ENCODE measurements at regions not wholly inside any gene's neighbourhood (a gene's known extent, or its start where the extent isn't known, plus 50 kb on each side); places are given as distances from the start of the nearest gene placed in this dataset.
"Not testable (repeated sequence)": the region's sequence is repeated elsewhere in the genome, so short reads cannot be mapped to it uniquely, and the experiment has no call there.

DNA sequence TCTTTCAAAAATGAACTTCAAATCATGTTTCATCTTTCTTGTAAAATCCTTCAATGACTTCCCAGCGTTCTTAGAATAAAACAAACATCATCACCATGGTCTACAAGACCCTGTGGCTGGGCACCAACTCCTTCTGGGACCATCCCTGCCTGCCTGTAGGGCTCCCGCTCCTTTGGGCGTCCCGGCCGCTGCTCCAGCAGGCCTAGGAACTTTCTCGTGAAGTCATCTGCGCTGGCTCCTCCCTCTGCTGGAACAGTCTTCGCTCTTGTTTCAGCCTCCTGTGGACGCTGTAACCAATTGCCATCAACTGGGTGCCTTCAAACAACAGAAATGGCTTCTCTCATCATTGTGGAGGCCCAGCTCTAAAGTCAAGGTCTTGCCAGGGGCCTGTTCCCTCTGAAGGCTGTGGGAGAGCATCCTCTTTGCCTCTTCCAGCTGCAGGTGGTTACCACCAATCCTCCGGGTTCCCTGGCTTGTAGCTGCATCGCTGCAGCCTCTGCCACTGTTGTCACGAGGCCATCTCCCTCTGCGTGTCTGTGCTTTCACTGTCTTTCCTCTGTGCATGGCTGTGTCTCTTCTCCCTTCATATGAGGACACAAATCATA is 185.5 kb upstream of the SDK2 start:
- no peak overlapping the region for H3K27ac ChIP-seq
- DNase-seq (ENCODE audit: low read depth, low spot score), result no peak

- H3K27ac ChIP-seq, result no peak overlapping the region
- no peak for DNase-seq (ENCODE audit: low read depth, low spot score)
Measured at GRCh38 chr17:73831699-73832098, 187.5 kb upstream of the SDK2 start.

DNA sequence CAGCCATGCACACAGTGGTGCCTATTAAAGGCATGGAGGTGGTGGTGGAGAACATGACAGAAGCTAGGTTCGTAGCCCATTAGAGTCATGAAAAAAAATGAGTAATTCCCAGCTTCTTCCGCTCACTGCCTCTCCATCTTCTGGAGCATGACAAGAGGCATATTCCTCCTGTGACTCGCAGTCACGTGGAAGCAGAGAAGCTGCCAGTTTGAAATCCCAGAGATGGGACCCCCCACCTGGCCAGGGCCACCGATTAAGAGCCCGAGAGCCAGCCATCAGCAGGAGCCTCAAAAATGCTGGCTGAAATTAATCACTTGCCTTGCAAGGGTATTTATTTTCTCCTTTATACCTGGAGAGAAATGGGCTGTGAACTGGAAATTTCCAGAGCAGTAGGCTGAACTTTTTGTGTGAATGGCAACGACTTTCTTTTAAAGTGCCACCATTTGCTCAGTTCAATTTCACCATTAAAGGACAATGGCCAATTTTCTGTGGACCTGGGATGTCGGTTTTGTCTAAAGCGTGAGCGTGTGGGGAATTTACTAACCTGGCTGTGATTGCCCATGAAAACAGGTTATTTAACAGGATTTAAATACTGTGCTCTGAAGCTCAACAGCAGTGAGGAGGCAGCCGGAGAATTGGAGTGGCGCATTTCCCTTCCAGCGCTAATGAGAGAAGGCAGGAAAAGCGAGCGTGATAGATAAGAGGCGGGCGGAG is 189.7 kb upstream of the SDK2 start:
- H3K27ac ChIP-seq, result no peak overlapping the region
- no peak for DNase-seq (ENCODE audit: low read depth, low spot score)

- no peak overlapping the region for H3K27ac ChIP-seq
- no peak for DNase-seq (ENCODE audit: low read depth, low spot score)
Measured at GRCh38 chr17:73834684-73835343, 190.6 kb upstream of the SDK2 start.

- no peak overlapping the region for H3K27ac ChIP-seq
- no peak for DNase-seq (ENCODE audit: low read depth, low spot score)
Measured at GRCh38 chr17:73835605-73836004, 191.4 kb upstream of the SDK2 start.

GRCh38 chr17:73838815-73839214 is 194.6 kb upstream of the SDK2 start:
- no peak for DNase-seq (ENCODE audit: low read depth, low spot score)
- no peak overlapping the region for H3K27ac ChIP-seq

DNA sequence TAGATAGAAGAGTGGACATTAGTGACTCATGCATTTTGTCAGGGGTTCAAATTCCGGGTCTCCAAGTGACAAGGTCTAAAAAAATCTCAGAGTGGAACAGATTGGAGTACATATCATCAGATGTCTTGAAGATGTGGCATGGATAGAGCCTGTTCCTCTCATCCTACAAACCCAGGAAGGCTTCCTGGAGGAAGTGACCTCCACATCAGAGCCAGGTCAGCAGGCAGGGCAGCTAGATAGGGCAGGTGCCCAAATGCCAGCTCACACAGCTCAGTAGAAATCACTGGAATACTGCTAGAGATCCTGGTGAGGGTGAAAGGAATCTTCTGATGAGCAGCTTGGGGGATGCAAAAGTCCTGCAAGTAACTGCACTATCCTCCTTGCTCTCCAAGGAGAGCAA is 196.6 kb upstream of the SDK2 start:
- no peak for DNase-seq (ENCODE audit: low read depth, low spot score)
- H3K27ac ChIP-seq, result no peak overlapping the region

GRCh38 chr17:73841431-73842060 is 197.3 kb upstream of the SDK2 start:
- no peak for DNase-seq (ENCODE audit: low read depth, low spot score)

DNA sequence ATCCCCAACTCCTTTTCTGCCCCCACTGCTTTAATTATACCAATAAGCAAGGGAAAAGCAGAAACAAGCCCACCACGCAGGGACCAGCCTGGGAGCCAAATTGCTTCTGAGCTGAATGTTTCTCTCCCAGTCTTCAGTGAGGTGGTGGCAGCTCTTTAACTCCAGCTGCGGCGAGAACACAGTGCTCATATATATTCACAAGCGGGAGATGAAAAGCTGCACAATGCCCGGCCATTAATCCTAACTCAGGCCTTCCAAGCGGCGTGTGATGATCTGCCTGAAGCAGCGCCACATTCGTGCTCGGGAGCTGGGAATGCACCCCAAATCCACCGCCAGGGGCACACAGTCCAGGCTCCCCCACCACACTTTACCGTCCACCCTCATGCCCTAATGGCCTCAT is 203.7 kb upstream of the SDK2 start:
- DNase-seq (ENCODE audit: low read depth, low spot score), result no peak
- H3K27ac ChIP-seq, result no peak overlapping the region

More at GRCh38 chr17:73841431-73842060, 197.3 kb upstream of the SDK2 start:
- H3K27ac ChIP-seq, result no peak overlapping the region

- DNase-seq (ENCODE audit: low read depth, low spot score), result no peak
- H3K27ac ChIP-seq, result no peak overlapping the region
Measured at GRCh38 chr17:73850426-73850825, 206.2 kb upstream of the SDK2 start.

GRCh38 chr17:73851091-73851490 is 206.8 kb upstream of the SDK2 start:
- DNase-seq (ENCODE audit: low read depth, low spot score), result no peak
- no peak overlapping the region for H3K27ac ChIP-seq

DNA sequence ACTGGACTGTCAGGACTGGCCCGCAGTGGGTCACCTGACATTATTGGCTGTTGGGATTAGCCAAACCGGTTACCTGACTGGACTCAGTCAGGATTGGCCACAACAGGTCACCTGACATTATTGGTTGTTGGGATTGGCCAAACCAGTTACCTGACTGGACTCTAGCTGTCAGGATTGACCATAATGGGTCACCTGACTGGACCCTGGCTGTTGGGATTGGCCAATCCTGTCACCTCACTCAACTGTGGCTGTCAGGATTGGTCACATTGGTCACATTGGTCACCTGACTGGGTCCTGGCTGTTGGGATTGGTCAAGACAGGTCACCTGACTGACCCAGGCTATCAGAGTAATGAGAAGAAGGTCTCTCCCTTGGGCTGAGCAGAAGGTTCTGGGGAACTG is 207.7 kb upstream of the SDK2 start:
- no peak for DNase-seq (ENCODE audit: low read depth, low spot score)
- no peak overlapping the region for H3K27ac ChIP-seq

- H3K27ac ChIP-seq, result no peak overlapping the region
- no peak for DNase-seq (ENCODE audit: low read depth, low spot score)
Measured at GRCh38 chr17:73855720-73856333, 211.6 kb upstream of the SDK2 start.

DNA sequence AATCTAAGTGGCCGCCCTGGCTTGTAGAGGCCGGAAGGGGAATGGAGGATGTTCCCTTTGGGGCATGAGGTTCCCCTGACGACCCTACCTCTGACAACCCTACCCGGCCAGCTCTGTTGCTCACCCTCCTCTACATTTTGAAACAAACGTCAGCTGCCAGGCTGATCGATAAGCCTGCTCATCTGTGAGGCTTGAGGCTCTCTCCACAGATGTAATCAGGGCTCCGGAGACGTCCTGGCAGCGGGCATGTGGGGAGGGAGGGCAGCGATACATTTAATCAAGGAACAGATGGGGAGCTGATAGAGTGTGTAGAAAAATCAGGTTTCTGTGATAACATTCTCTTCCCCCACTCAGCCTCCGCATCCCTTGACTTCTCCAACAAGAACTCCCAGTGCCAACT is 212.3 kb upstream of the SDK2 start:
- DNase-seq (ENCODE audit: low read depth, low spot score), result no peak
- H3K27ac ChIP-seq, result no peak overlapping the region

- DNase-seq (ENCODE audit: low read depth, low spot score); H3K27ac ChIP-seq: not testable (repeated sequence)
Measured at GRCh38 chr17:73859439-73860008, 215.3 kb upstream of the SDK2 start.

DNA sequence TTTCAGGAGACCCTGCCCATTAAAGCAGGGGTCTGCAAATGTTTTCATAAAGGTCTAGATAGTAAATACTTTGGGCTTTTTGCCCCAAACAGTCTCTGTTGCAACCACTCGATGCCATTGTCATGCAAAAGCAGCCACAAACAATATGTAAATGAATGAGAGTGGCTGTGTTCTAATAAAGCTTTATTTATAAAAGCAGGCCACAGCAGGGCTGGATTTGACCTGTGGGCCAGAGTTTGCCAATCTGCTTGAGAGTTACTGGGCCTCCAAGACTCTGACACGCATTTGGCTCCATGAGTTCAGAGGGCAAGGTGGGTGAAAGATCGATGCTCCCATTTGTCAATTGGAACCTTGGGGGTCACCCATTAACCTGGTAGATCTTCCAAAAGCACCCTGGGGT is 217.3 kb upstream of the SDK2 start:
- H3K27ac ChIP-seq, result no peak overlapping the region
- no peak for DNase-seq (ENCODE audit: low read depth, low spot score)

GRCh38 chr17:73863761-73864535 is 219.7 kb upstream of the SDK2 start:
- no peak overlapping the region for H3K27ac ChIP-seq
- DNase-seq (ENCODE audit: low read depth, low spot score), result no peak

- no peak for DNase-seq (ENCODE audit: low read depth, low spot score)
- no peak overlapping the region for H3K27ac ChIP-seq
Measured at GRCh38 chr17:73865831-73866230, 221.6 kb upstream of the SDK2 start.

GRCh38 chr17:73867056-73867455 is 222.8 kb upstream of the SDK2 start:
- DNase-seq (ENCODE audit: low read depth, low spot score), result no peak
- no peak overlapping the region for H3K27ac ChIP-seq

DNA sequence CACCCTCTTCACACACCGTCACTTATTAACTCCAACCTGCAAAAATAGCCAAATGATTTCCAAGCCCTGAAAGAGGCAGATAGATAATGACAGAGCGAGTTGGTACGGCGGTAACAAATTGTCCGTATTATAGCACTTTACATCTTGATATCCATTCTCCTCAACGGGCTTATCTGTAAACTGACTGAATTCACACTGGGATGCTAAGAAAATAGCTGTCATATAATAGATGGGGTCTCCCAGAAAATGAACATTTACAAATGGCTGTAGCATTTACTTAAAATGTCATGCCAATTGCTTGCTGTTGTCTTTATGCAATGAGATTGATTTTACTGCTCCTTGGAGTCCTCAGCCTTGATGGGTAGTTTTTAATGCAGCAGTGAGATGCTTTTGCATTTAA is 225.8 kb upstream of the SDK2 start:
- no peak overlapping the region for H3K27ac ChIP-seq
- no peak for DNase-seq (ENCODE audit: low read depth, low spot score)

All from epithelial cell of prostate (primary cell).